ENCODE measurements at regions not wholly inside any gene's neighbourhood (a gene's known extent, or its start where the extent isn't known, plus 50 kb on each side); places are given as distances from the start of the nearest gene placed in this dataset.

DNA sequence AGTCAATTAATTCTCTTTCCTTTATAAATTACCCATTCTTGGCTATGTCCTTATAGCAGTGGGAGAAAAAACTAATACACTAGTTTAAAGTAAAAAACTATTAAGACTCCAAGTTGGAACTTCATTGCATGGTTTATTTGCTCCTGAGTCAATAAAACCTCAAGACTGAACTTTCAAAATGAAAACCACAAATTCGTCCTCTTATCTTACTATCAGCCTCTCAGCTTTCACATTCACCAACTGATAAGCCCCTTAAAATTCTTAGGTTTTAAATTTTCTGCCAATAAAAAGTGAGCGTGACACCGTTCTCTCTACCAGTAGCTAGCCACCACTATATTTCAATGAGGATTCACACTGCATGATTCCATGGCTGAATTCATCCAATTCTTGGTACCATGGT is 346.4 kb upstream of the NPSR1 start:
- H4K20me1 ChIP-seq (ENCODE audit: control insufficient read depth, insufficient read depth, insufficient read length), result no peaks in the 10 kb centered on the region
- no peaks in the 10 kb centered on the region for H3K4me1 ChIP-seq (ENCODE audit: insufficient read depth, low read length)
- no peak overlapping the region for H3K14ac ChIP-seq (ENCODE audit: insufficient read depth, low read length)
- no peak overlapping the region for H3K4me3 Mint-ChIP-seq
- H3K23ac ChIP-seq (ENCODE audit: insufficient read length, low read depth, low read length), result no peak overlapping the region
- H3K56ac ChIP-seq (ENCODE audit: insufficient read length, low read depth, low read length), result no peak overlapping the region
- H2AFZ ChIP-seq (ENCODE audit: low read length), result no peak overlapping the region
- no peak overlapping the region for H3K18ac ChIP-seq (ENCODE audit: insufficient read length, low read depth, low read length)
- no peak overlapping the region for H3K27ac Mint-ChIP-seq
- no peak overlapping the region for H3K4ac ChIP-seq (ENCODE audit: low read depth, low read length)
- no peaks in the 10 kb centered on the region for H3K9me3 ChIP-seq (ENCODE audit: control insufficient read depth, low read depth, low read length)
- no peak overlapping the region for H2BK120ac ChIP-seq (ENCODE audit: low read depth, low read length, poor library complexity, severe bottlenecking)
- peaks cover 17 to 23% of the 10 kb centered on the region in 2 experiments for H3K9me3 Mint-ChIP-seq
- no peaks in the 10 kb centered on the region for H3K27me3 ChIP-seq (ENCODE audit: insufficient read depth, low read length)
- no peak overlapping the region for H2AK5ac ChIP-seq (ENCODE audit: insufficient read length, low read length)
- no peaks in the 10 kb centered on the region for H3K79me2 ChIP-seq (ENCODE audit: insufficient read depth, low read length)
- no peak overlapping the region for H4K91ac ChIP-seq (ENCODE audit: insufficient read length, low read depth, low read length)
- H3K79me1 ChIP-seq (ENCODE audit: insufficient read depth, low read depth, low read length, poor library complexity, severe bottlenecking), result no peaks in the 10 kb centered on the region
- H4K5ac ChIP-seq (ENCODE audit: insufficient read length, low read depth, low read length), result no peak overlapping the region
- no peak overlapping the region for H2BK12ac ChIP-seq (ENCODE audit: insufficient read length, low read depth, low read length)
- DNase-seq, result no peak
- no peak overlapping the region for H3T11ph ChIP-seq (ENCODE audit: low read length)
- H3K9ac ChIP-seq (ENCODE audit: extremely low read depth, insufficient read length, low read length), result no peak overlapping the region
- no peaks in the 10 kb centered on the region; the same call in 1 of the 2 replicates for H3K27me3 Mint-ChIP-seq (ENCODE audit: low read depth)
- no peaks in the 10 kb centered on the region for H3K4me1 Mint-ChIP-seq
- no peak overlapping the region for H3K27ac ChIP-seq (ENCODE audit: insufficient read length, low read depth, low read length)
- no peaks in the 10 kb centered on the region for H3K23me2 ChIP-seq (ENCODE audit: insufficient read length, low read depth, low read length, poor library complexity, severe bottlenecking)
- no peak overlapping the region for H3K4me2 ChIP-seq (ENCODE audit: insufficient read depth, insufficient read length, low read length)
- WGBS (ENCODE audit: extremely low coverage, insufficient read length, low lambda C conversion rate), result no CpG with 5 or more reads among the region's 3 CpGs
- H3K36me3 Mint-ChIP-seq (ENCODE audit: insufficient read depth in 1 of 3, low read depth in 3 of 3), result peaks cover 3 to 20% (median 11%) of the 10 kb centered on the region in 3 experiments; a peak in 6 of 7 replicates
- H4K8ac ChIP-seq (replicated peaks; ENCODE audit: insufficient read length, low read depth, low read length), result no peak overlapping the region
- H2BK15ac ChIP-seq (ENCODE audit: low read depth, low read length), result no peak overlapping the region
- TF ChIP-seq, protein P1, sequence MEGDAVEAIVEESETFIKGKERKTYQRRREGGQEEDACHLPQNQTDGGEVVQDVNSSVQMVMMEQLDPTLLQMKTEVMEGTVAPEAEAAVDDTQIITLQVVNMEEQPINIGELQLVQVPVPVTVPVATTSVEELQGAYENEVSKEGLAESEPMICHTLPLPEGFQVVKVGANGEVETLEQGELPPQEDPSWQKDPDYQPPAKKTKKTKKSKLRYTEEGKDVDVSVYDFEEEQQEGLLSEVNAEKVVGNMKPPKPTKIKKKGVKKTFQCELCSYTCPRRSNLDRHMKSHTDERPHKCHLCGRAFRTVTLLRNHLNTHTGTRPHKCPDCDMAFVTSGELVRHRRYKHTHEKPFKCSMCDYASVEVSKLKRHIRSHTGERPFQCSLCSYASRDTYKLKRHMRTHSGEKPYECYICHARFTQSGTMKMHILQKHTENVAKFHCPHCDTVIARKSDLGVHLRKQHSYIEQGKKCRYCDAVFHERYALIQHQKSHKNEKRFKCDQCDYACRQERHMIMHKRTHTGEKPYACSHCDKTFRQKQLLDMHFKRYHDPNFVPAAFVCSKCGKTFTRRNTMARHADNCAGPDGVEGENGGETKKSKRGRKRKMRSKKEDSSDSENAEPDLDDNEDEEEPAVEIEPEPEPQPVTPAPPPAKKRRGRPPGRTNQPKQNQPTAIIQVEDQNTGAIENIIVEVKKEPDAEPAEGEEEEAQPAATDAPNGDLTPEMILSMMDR (conservative IDR thresholded peaks at IDR 0.05), result no peak
- no peak overlapping the region for H2BK20ac ChIP-seq (ENCODE audit: low read depth, low read length, poor library complexity, severe bottlenecking)
- H2BK5ac ChIP-seq (ENCODE audit: insufficient read length, low read length), result no peak overlapping the region

Data from H9 (cell line).